ENCODE measurements at regions not wholly inside any gene's neighbourhood (a gene's known extent, or its start where the extent isn't known, plus 50 kb on each side); places are given as distances from the start of the nearest gene placed in this dataset.

DNA sequence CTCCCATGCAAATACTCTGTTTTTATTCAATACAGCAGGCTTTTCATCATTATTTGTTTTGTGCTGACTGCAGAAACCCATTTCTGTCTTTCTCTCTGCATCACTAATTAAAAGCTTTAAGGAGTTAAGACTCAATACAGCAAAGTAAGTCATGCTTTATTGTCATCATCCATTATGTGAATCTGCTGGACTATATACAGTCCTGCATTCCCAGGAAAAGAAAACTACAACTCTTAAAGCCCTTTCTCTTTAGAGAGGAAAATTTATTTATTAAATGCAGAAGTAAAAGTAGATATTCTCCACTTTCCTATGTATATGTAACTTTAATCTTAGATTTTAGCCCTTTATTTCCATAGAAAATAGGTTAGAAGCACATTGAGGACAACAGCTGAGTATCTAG lies 706.6 kb upstream of the RGMB start:
- TF ChIP-seq POLR2AphosphoS5 (IDR thresholded peaks at IDR 0.05; ENCODE audit: insufficient read depth in 1 of 2, low read depth in 1 of 2) (no peak), CTCF (IDR thresholded peaks at IDR 0.05) (no peak), POLR2A (IDR thresholded peaks at IDR 0.05) (no peak)
- Histone ChIP-seq H3K9me3 (no peaks in the 10 kb centered on the region), H3K4me1 (no peaks in the 10 kb centered on the region), H3K36me3 (no peaks in the 10 kb centered on the region), H3K27ac (no peak overlapping the region), H3K4me3 (no peak overlapping the region), H3K27me3 (no peaks in the 10 kb centered on the region)
- DNase-seq (ENCODE audit: extremely low spot score in 2 of 2) = no peak
- intact Hi-C loops (cut with DNase I) = no loop called here

GRCh38 chr5:98069876-98070512 lies 703.5 kb upstream of the RGMB start:
- Histone ChIP-seq H3K9me3 (no peaks in the 10 kb centered on the region), H3K4me1 (no peaks in the 10 kb centered on the region), H3K4me3 (no peak overlapping the region), H3K36me3 (no peaks in the 10 kb centered on the region), H3K27me3 (no peaks in the 10 kb centered on the region), H3K27ac (no peak overlapping the region)
- TF ChIP-seq POLR2A (IDR thresholded peaks at IDR 0.05) = no peak
- DNase-seq (ENCODE audit: extremely low spot score in 2 of 2) = no peak
- intact Hi-C loops (cut with DNase I) = no loop called here

DNA sequence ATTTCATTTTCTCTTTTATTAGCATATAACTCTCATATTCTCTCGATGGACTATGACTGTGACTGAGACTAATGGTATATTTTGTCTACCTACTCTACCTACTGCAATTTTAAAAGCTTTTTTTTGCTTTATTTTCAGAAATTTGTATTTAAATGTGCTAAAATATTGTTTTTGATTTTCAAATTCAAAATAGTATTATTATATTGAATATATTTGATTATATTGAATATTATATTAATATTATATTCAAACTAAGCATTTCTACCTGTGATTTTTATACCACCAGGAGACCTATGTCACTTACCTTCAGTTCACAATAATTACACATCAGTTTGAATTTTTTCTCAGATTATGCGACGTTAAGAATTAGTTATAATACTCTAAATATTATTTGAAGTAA lies 700.5 kb upstream of the RGMB start:
- intact Hi-C loops (cut with DNase I) = no loop called here
- no peak for DNase-seq (ENCODE audit: extremely low spot score in 2 of 2)
- TF ChIP-seq POLR2AphosphoS5 (IDR thresholded peaks at IDR 0.05; ENCODE audit: insufficient read depth in 1 of 2, low read depth in 1 of 2) (no peak), POLR2A (IDR thresholded peaks at IDR 0.05) (no peak), CTCF (IDR thresholded peaks at IDR 0.05) (no peak)
- Histone ChIP-seq H3K4me1 (no peaks in the 10 kb centered on the region), H3K27ac (no peak overlapping the region), H3K4me3 (no peak overlapping the region), H3K9me3 (no peaks in the 10 kb centered on the region), H3K36me3 (no peaks in the 10 kb centered on the region), H3K27me3 (no peaks in the 10 kb centered on the region)

DNA sequence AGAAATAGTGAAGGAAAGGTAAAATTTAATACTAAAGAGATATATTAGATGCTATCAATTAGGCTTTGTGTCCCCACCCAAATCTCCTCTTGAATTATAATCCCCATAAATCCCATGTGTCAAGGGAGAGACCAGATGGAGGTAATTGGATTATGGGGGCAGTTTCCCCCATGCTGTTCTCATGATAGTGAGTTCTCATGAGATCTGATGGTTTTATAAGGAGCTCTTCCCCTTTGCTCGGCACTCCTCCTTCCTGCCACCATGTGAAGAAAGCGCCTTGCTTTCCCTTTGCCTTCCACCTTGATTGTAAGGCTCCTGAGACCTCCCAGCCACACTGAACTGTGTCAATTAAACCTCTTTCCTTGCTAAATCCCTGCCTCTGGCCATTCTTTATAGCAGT lies 697.0 kb upstream of the RGMB start:
- DNase-seq (ENCODE audit: extremely low spot score in 2 of 2) = no peak
- no peaks in the 10 kb centered on the region for H3K27me3 ChIP-seq
- H3K4me3 ChIP-seq = no peak overlapping the region

DNA sequence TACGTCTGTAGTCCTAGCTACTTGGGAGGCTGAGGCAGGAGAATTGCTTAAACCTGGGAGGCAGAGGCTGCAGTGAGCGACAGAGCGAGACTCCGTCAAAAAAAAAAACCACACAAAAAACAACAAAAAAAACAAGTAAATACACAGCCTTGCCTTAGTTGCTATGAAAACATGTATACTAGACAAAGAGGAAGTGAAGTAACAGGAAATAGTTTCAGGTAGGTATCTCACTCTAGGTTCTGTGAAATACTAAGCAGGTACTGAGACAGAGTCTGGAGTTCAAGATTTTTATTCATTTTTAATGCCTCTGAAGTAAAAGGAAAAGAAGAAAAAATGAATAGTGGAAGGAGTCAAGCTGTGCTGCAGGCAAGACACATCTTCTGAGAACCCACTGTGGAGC lies 687.9 kb upstream of the RGMB start:
- Histone ChIP-seq H3K27me3 (no peaks in the 10 kb centered on the region), H3K4me1 (no peaks in the 10 kb centered on the region), H3K27ac (no peak overlapping the region), H3K4me3 (no peak overlapping the region), H3K9me3 (no peaks in the 10 kb centered on the region), H3K36me3 (no peaks in the 10 kb centered on the region)
- TF ChIP-seq POLR2AphosphoS5 (IDR thresholded peaks at IDR 0.05; ENCODE audit: insufficient read depth in 1 of 2, low read depth in 1 of 2) (no peak), CTCF (IDR thresholded peaks at IDR 0.05) (no peak), POLR2A (IDR thresholded peaks at IDR 0.05) (no peak)
- DNase-seq (ENCODE audit: extremely low spot score in 2 of 2) = no peak
- intact Hi-C loops (cut with DNase I) = no loop called here

More for the DNA sequence above, 697.0 kb upstream of the RGMB start:
- Histone ChIP-seq H3K27ac (no peak overlapping the region), H3K9me3 (no peaks in the 10 kb centered on the region), H3K36me3 (no peaks in the 10 kb centered on the region), H3K4me1 (no peaks in the 10 kb centered on the region)
- intact Hi-C loops (cut with DNase I) = no loop called here
- TF ChIP-seq POLR2A (IDR thresholded peaks at IDR 0.05) = no peak
- no peak for TF ChIP-seq POLR2AphosphoS5 (IDR thresholded peaks at IDR 0.05; ENCODE audit: insufficient read depth in 1 of 2, low read depth in 1 of 2)
- no peak for TF ChIP-seq CTCF (IDR thresholded peaks at IDR 0.05)
